ENCODE measurements at regions not wholly inside any gene's neighbourhood (a gene's known extent, or its start where the extent isn't known, plus 50 kb on each side); places are given as distances from the start of the nearest gene placed in this dataset.

DNA sequence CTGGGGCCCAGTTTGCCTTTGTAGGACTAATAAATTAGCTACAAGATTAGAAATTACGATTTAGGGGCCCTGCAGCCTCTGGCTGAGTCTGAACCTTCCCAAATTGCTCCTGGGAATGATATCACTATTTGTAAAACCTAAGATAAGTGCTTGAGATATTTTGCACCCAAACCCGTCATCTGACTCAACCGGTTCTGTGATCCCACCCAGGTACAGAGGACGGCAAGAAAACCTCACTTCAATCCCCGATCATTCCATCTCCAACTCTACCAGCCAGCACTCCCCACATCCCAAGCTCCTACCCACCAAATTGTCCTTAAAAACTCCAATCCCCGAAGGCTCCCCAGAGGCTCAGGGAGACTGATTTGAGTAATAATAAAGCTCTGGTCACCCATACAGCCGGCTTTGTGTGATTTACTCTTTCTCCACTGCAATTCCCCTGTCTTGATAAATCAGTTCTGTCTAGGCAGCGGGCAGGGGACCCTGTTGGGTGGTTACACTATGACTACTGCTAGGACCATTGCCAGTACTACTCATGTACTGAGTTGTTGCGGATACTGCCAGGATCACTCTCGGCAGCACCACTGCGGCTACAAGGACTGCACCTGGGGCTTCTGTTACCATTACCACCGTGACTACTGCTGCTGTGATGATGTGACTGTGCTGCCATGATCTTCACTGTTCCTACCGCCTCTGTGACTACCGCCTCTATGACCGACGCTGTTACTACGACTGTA lies 73.1 kb downstream of the IRF8 start:
- DNase-seq (ENCODE audit: low read depth) = no peak

DNA sequence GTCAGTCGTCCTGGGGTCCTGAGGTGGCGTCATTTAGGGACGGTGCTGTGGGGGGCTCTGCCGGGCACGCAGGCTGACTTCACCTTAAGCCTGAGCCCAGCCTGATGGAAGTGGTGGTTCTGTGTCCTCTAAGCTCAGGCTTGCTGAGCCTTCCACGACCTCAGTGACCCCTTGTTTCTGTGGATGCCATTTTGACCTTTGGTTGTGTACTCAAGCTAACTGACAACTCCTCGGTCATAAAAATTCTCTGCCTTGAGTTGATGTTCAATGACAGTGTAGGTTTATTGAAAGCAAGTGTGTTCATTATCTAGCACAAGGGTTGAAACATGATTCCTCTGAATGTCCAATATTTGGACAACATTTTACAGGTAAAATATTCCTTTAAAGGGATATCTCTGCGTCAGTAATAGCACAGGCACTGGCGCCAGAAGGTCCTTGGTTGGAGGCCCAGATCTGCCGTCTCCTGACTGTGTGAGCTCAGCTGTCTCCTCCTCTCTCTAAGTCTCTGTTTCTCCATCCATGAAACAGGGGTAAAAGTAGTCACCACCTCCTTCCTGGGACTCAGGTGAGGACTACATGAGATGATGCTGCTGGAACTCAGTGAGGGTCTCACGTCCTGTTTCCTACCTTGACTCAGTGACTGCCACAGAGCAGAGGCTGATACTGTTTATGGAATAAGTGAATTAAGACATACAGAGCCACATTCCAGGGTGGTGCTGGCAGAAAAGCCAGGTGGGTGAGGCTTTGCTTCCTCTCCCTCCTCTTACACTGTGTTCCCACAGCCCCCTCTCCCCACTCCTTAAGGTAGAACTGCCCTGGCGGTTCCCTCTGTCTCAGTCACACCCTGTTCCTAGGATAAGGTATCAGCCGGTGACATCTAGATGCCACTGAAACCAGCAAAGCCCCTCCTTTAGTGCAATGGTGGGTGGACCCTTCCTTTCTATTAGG lies 75.7 kb downstream of the IRF8 start:
- no peak for DNase-seq (ENCODE audit: low read depth)

DNA sequence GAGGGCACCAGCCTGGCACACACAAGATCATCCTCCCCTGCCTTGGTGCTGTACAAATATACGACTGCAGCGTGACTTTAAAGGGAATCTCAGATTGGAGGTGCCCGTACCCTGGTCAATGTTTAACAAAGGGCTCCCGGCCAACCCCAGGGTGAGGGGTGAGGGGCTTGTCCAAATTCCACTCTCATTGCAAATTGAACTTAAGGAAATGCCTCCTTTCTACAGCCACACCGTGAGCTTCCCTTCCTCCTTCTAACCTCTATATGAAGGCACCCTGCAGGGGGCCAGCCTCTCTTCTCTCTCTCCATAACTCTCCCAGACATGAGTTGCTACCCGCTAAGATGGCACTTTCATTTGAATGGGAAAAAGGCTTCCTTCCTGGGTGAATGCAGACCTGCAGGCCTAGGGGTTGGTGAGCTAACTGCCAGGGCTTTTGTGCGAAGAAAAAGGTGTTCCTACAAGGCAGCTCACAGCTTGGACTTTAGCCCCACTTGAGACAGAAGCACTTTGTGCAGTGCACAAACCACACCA lies 76.6 kb downstream of the IRF8 start:
- no peak for DNase-seq (ENCODE audit: low read depth)

DNA sequence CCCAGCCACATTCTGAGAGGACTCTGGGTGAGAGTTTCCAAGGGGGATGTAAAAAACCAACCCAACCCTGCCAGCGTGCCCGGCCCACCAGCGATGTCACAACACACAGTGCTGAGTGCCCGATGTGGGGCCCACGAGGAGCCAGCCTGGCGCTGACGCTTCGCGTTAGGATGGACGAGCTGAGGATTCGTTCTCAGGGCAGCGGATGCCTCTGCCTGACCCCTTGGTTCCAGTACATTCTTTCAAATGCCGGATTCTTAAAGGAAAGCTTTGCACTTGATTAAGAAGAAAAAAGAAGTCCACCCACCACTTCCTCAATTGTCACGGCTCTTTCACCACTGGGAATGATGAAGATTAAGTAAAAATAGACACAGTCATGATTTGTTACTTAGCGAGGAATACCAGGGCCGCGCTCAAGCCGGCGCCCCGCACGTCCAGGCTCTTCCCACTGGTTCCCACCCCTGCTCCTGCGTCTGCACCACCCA lies 79.4 kb downstream of the IRF8 start:
- DNase-seq (ENCODE audit: low read depth) = no peak

DNA sequence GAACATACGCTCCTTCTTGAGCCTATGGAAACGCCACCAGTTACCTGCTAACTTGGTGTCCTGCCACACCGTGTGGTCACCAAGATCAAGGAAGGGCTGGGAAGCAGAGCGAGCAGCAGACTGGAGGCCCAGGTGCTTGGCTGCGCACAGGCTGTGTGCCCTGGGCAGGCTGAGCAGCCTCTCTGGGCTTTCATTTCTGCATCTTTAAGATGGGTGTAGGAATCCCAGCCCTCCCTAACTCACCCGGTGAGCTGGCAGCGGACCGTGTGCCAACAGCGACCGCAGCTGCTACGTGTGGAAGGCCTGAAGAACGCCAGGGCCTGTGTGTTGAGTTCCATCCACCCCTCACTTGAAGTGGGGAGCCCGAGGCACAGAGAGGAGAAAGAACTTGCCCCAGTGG lies 80.0 kb downstream of the IRF8 start:
- DNase-seq (ENCODE audit: low read depth) = no peak

DNA sequence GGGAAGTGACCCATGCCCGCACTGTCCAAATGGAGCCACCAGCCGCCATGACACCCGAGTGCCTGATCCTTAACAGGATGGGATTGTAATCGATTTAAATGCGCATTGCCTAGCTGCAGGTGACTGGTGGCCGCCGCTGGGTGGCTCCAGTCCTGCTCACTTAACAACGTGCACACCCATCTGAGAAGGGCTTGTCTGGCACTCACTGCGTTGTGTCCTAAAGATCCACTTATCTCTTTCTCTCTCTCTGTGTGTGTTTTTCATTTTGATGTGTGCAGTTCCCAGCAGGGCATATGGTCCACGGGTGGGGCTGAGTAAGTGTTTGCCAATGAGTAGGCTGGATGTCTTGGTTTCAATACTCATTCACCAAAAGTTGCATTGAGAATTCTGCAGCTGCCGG lies 80.6 kb downstream of the IRF8 start:
- no peak for DNase-seq (ENCODE audit: low read depth)

DNA sequence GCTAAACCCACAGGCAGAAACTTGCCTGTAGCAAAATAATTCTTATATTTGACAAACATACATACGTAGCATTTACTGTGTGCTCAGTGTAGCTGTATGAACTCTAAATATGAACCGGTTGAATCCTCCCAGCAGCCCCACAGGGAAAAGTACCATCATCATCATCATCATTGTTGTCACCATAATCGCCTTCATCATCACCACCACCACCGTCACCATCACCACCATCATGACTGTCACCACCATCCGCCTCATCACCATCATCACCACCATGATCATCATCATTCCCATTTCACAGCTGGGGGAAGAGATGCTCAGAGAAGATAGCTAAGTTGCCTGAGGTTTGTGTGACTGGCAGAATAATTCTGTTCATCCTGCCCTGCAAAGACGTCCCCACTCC lies 81.7 kb downstream of the IRF8 start:
- no peak for DNase-seq (ENCODE audit: low read depth)

DNA sequence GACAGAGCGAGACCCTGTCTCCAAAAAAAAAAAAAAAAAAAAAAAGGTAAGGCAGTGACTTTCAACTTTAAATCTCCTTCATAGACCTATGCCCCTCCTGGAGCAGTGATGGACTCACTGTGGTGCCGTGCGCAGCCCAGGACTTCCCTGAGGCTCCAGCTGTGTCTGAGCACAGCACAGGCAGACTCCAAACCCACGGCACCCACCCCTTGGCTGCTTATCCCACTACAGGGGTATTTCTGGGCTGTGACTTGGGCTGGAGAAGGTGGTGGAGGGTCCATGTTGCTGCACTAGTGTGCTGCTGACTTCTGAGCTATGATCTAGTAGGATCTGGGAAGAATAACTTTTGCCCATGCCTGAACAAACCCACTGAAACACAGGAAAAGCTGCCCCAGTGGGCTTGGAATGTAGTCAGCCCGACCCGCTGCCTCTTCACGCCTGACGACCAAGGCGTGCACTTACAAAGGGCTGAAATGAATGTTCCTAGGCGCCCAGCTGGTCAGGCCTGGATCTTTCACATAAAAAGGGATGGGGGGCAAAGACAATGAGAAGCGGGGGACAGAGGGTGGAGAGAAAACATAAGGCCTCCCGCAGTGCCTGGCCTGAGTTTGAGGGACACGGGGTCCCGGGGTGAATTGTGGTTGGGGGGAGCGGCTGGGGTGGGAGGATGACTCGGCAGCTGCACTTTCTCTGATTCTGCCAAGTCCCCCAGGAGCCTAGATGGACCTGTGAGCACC lies 83.0 kb downstream of the IRF8 start:
- DNase-seq (ENCODE audit: low read depth) = no peak

DNA sequence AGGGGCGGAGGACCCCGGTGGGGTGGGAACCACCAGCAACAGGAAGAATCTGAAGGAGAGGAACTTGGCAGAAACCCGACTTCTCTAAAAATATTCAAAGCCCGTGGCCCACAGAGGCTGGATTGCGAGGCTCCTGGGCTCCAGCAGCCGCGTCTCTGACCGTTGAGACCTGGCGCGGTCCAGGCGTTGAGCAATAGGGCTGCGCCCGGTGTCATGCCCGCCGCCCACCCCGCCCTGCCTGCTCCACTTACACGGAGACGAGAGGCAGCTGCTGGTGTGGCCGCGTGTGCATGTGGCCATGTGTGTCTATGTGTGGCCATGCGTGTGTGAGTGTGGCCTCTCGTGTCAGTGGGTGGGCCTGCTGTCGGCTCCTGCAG lies 83.6 kb downstream of the IRF8 start:
- DNase-seq (ENCODE audit: low read depth) = no peak

DNA sequence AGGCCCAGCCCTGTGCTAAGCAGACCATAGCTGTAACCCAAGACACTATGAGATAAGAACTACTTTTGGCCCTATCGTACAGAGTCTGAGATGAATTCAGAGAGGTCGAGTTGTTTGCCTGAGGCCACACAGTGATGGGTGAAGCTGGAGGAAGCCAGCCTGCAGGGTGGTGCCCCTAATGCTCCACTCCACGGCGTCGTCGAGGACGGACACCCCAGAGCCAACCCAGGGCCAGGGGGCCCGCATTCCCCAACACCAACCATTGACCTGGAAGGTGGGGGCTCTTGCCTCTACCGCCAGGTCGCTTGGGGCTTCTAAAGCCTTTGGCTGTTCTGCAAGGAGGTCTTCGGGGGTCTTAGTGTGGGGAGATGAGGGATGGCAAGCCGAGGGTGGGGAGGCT lies 84.1 kb downstream of the IRF8 start:
- DNase-seq (ENCODE audit: low read depth) = no peak

DNA sequence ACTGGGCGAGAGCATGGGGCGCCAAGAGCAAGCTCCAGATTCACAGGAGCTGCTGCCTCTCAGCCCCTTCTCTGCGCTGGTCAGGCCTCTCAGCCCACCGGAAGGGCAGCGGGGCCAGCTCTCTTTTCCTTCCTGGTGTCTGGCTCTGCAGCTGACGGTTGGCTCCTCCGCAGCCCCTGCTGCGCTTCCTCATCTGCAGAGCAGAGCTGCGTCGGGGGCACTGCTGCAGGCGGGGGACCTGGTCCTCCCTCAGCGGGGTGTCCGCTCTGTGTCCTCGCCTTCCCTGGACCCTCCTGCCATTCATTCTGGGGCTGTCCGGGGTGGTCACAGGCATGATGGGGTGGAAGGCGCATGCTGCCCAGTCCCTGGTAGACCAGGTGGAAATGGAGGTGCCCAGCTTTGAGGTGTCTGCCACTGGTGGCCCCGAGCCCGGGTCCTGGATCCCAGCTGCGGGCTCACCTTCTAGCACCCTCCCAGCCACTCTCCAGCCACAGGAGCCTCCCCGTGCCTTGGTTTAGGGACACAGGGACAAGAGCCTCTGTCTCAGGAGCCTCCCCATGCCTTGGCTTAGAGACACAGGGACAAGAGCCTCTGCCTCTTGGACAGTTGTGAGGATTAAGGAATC lies 84.8 kb downstream of the IRF8 start:
- no peak for DNase-seq (ENCODE audit: low read depth)

DNA sequence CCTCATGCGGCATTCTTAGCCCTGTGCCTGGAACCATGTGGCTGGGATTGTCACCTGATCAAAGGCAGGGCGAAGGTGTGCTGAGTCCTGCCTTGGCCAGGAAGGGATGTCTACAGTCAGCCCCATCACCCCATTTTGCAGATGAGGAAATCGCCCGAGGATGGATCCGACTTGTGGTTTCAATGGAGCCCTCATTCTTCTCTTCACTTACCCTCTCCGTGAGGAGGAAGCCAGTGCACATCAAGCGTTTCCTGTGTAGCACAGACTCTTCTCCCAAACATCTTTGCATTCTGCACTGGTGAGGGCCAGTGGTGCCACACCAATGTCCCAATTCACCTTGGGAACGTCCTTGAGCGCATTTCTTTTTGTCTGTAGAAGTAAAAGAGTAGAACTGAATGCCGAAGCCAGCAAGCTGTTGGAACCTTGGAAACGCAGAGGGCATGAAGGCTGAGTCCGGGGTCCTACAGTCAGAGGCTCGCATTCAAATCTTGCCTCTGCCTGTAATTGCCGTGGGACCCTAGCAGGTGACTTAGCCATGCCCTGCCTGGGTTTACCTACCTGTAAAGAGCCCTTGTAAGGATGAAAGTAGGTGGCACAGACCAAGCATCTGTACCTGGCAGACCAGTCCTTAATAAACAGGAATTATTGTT lies 85.4 kb downstream of the IRF8 start:
- no peak for DNase-seq (ENCODE audit: low read depth)

DNA sequence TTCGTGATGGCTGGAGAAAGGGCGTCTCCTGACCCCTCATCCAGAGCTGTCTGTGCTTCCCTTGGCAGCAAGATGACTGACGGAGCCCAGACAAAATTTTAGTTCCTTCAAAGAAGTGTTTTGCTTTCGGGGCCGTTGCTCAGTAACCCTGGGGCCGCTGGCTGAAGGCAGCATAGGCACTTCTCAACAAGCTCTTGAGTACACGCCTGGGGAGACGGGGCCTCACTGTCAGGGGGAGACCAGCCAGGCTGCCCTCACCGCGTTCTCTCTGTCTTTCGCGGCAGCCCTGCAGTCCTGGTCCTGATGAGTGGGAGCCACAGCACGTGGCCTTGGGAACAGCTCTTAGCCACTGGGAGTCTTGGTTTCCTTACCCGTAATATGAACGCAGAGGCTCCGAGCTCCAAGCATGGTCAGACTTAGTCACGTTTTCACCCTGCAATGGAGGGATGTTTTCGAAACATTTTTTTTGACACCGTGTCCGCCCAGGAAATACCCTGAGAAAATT lies 86.0 kb downstream of the IRF8 start:
- DNase-seq (ENCODE audit: low read depth) = no peak

DNA sequence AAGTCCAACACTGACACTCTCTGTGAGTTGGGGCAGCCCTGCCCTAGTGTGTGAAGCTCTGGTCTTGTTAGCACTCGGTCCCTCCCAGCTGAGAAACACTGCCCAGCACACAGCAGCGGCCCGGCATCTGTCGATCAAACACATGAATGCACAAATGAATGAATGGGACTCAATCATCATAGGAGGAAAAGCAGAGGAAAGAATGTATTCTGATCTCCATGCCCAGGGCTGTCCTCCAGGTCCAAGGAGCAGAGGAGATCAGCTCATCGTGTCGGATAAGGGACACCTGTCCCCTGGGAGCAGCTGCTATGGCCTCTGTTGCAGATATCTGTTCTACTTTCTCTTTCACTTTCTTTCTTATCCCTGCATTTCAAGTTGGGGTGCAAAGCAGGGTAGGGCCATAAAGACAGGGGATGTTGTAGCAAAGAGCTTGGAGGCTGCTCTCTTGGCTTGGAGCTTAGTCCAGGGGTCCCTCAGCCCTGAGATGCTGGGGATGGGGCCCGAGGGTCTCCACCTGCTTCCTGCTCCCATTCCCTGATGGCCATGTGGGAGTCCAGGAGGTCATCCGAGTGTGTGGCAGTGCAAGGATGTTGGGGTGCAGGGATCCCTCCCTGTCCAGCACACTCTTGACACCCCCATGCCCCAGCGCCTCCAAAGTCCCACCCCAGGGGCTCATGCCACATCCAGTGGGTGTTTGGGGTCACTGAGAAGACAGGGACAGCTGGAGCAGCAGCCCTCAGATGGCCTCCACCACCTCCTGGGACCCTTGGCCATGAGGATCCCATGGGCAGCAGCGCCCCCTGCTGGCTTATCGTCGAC lies 88.2 kb downstream of the IRF8 start:
- DNase-seq (ENCODE audit: low read depth) = peak; percentile 26

DNA sequence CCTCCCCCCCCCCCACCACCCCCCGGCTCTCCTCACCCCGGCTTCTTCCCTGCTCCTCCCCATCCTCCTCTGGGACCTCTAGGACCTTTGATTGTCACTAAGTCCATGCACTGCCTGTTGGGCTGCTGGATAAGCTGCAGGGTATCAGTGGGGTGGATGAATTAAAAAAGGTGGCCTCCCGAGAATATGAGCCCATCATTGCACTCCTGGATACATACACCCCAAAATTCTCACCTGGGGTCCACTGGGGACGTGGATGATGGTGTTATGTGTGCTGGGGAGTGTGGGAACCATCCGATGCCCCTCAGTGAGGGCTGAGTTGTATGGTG lies 88.8 kb downstream of the IRF8 start:
- no peak for DNase-seq (ENCODE audit: low read depth)

DNA sequence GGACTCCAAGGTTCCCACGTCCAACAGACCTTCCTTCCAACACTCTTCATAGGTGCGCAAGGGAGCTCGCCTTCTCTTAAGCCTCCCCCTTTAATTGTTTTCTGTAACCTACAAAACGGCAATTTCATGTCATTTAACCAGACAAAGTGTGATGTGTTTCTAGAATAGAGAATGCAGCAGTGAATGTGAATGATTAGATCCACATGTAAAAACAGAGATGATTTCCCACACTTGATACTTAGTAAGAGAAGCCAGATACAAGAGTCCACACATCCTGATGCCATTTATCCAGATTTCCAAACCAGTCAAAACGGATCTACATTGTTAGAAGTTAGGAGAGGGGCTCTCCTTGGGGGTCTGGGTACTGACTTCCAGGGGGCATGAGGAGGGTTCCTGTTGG lies 89.3 kb downstream of the IRF8 start:
- no peak for DNase-seq (ENCODE audit: low read depth)

DNA sequence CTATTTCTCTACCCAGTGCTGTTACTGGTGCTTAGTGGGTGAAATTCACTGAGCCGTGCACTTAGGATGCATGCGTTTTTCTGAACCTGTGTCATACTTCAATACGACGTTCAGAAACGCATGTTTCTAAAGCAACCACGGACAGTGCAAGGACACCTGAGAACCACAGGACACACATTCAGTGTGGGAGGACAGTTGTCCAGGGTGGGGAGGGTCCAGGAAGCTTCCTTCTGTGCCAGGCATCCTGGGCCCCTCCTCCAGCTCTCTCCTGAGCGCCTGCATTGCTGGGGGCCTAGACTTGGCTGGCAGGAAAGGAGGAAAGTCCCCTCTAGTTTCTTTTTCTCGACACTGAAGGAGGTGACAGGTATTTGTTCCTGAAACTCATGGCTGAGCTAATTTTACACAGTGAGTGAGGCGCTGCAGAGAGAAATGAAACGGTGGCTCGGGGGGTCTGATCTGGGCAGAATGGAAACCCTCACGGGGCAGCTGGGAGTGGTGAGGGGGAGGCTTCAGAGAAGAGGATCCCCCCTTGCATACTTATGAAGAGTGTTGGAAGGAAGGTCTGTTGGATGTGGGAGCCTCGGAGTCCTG lies 89.9 kb downstream of the IRF8 start:
- no peak for DNase-seq (ENCODE audit: low read depth)

DNA sequence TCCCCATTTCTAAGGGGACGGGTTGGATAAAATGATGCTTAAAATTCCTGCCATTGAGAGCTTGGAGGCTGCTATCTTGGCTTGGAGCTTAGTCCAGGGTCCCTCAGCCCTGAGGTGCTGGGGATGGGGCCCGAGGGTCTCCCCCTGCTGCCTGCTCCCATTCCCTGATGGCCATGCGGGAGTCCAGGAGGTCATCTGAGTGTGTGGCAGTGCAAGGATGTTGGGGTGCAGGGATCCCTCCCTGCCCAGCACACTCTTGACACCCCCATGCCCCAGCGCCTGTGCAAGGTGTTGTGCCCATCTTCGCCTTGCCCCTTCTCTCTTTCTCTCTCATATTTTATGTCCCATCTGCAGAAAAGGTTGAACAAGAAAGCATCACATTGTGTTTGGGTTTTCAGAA lies 90.4 kb downstream of the IRF8 start:
- DNase-seq (ENCODE audit: low read depth) = no peak

DNA sequence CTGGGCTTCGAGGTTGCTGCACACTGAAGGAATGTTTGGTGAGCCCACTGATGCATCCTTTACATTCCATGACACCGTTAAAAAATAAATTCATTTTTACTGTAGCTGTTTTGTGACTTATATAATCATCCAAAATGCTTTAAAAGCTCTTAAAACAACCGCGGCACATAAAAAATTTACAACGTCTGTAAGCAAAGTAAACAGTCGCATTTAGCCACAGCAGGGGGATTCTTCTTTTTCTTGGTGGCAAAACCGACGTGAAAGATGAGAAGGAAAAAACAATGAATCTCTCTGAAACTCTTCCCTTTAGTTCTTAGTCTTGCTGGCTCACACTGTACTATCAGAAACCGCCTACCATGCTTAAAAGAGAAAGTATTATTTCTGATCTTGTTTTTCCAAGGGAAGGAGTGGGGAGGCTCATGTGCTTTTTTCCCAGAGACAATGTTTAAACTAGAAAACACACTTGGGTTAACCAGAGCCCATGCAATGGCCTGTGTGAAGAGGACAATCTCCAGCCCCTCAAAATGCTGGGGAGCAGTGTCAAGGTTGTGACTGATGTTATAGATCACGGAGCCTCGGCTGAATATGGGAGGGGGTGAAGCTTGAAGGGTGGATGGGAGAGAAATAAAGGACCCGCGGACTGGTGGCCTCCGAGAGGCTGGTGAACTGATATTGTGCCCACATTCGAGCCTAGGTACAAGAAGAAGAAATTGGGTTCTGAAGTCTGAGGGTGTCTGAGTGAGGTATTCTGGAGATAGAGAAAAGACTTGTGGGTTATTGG lies 91.1 kb downstream of the IRF8 start:
- no peak for DNase-seq (ENCODE audit: low read depth)

All from stimulated activated CD8-positive, alpha-beta memory T cell treated with anti-CD3 and anti-CD28 coated beads, Interleukin-15, amount 100 ng/mL, for 24 hours (primary cell).